Panc1 (cell line): ENCODE measurements at regions not wholly inside any gene's neighbourhood (a gene's known extent, or its start where the extent isn't known, plus 50 kb on each side); places are given as distances from the start of the nearest gene placed in this dataset.

ENCODE experiments used
- POLR2AphosphoS5 ChIP-seq: IDR thresholded peaks from 2 replicates; pipeline ENCODE4 v1.6.1; 2012; ENCODE audit warnings: mild to moderate bottlenecking, low read depth, low read length, moderate library complexity
- SIN3A ChIP-seq: IDR thresholded peaks from 2 replicates; pipeline ENCODE4 v1.6.1; 2012; ENCODE audit warnings: low read depth, mild to moderate bottlenecking, low read length, moderate library complexity, borderline replicate concordance; ENCODE audit not compliant: insufficient read depth
- TCF7L2 ChIP-seq: IDR thresholded peaks from 2 replicates; pipeline ENCODE4 v1.6.1; 2011; ENCODE audit warnings: mild to moderate bottlenecking, low read depth, low read length, inconsistent platforms
- TF ChIP-seq, protein P1 (sequence below), 2 experiments: IDR thresholded peaks; 2 replicates each; pipeline ENCODE4 v1.6.1; 2011 to 2012; ENCODE audit warnings: low read depth in 2 of 2, control low read depth in 1 of 2, low read length in 1 of 2, mild to moderate bottlenecking in 1 of 2, moderate library complexity in 1 of 2; ENCODE audit not compliant: insufficient read depth in 1 of 2
- TF ChIP-seq, protein P2 (sequence below): fragments of 450-650 bp; IDR thresholded peaks from 2 replicates; pipeline ENCODE4 v1.5.1; 2017; ENCODE audit warnings: mild to moderate bottlenecking

DNA sequence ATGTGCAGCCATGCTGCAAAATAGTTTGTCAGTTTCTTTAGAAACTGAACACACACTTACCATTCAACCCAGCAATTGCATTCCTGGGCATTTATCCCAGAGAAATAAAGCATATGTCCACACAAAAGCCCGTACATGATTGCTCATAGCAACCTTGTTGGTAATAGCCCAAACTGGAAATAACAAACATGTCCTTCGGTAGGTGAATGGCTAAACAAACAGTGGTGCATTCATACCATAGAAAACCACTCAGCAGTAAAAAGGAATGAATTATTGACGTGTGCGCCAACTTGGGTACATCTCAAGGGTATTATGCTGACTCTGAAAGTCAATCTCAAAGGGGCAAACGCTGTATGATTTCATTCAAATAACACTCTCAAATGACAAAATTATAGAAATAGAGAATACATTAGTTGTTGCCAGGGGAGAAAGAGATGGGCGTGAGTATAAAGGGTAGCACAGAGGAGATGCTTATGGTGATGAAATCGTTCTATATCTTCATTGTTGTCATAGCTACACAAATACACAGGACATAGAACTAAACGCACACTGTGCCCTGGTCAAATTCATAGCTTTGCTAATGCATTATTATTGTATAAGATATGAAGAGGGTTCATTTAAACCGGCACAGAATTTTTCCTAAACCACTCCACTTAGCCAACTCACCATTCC is 58.2 kb downstream of the DRD1 start:
- TF ChIP-seq, protein P1, sequence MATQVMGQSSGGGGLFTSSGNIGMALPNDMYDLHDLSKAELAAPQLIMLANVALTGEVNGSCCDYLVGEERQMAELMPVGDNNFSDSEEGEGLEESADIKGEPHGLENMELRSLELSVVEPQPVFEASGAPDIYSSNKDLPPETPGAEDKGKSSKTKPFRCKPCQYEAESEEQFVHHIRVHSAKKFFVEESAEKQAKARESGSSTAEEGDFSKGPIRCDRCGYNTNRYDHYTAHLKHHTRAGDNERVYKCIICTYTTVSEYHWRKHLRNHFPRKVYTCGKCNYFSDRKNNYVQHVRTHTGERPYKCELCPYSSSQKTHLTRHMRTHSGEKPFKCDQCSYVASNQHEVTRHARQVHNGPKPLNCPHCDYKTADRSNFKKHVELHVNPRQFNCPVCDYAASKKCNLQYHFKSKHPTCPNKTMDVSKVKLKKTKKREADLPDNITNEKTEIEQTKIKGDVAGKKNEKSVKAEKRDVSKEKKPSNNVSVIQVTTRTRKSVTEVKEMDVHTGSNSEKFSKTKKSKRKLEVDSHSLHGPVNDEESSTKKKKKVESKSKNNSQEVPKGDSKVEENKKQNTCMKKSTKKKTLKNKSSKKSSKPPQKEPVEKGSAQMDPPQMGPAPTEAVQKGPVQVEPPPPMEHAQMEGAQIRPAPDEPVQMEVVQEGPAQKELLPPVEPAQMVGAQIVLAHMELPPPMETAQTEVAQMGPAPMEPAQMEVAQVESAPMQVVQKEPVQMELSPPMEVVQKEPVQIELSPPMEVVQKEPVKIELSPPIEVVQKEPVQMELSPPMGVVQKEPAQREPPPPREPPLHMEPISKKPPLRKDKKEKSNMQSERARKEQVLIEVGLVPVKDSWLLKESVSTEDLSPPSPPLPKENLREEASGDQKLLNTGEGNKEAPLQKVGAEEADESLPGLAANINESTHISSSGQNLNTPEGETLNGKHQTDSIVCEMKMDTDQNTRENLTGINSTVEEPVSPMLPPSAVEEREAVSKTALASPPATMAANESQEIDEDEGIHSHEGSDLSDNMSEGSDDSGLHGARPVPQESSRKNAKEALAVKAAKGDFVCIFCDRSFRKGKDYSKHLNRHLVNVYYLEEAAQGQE (IDR thresholded peaks at IDR 0.05; ENCODE audit: insufficient read depth in 1 of 2, low read depth in 2 of 2, low read length in 1 of 2) = no peak
- TF ChIP-seq, protein P2, sequence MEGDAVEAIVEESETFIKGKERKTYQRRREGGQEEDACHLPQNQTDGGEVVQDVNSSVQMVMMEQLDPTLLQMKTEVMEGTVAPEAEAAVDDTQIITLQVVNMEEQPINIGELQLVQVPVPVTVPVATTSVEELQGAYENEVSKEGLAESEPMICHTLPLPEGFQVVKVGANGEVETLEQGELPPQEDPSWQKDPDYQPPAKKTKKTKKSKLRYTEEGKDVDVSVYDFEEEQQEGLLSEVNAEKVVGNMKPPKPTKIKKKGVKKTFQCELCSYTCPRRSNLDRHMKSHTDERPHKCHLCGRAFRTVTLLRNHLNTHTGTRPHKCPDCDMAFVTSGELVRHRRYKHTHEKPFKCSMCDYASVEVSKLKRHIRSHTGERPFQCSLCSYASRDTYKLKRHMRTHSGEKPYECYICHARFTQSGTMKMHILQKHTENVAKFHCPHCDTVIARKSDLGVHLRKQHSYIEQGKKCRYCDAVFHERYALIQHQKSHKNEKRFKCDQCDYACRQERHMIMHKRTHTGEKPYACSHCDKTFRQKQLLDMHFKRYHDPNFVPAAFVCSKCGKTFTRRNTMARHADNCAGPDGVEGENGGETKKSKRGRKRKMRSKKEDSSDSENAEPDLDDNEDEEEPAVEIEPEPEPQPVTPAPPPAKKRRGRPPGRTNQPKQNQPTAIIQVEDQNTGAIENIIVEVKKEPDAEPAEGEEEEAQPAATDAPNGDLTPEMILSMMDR = no peak
- TF ChIP-seq POLR2AphosphoS5 = peak; percentile 35; the same call in 1 of the 2 replicates
- TF ChIP-seq TCF7L2 = no peak
- TF ChIP-seq SIN3A = no peak
